ENCODE measurements at regions not wholly inside any gene's neighbourhood (a gene's known extent, or its start where the extent isn't known, plus 50 kb on each side); places are given as distances from the start of the nearest gene placed in this dataset.

DNA sequence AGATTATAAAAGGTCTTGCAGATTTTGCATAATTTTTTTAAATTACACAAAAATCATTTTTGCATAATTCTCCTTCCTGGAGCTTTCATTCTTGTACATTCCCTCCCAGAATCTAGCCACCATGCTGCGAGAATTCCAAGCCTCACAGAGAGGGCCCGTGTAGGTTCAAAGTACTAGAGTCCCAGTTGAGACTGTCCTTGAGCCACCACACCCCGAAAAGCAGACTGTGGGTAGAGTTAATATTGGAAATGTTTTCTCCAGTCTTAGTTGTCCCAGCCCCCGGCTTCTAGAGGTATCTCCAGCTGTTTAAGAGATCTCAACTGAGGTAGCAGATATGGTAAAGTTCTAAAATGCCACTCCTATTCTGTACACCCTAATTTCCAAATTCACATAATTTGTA lies 407.3 kb upstream of the ANO3 start:
- no peak for TF ChIP-seq EZH2phosphoT487 (IDR thresholded peaks at IDR 0.05; ENCODE audit: unreplicated experiment)
- no peak for TF ChIP-seq POLR2AphosphoS5 (IDR thresholded peaks at IDR 0.05; ENCODE audit: low read depth)

Data from GM23338 (cell line).